ENCODE measurements at regions not wholly inside any gene's neighbourhood (a gene's known extent, or its start where the extent isn't known, plus 50 kb on each side); places are given as distances from the start of the nearest gene placed in this dataset.

- Histone ChIP-seq H3K9me3 (ENCODE audit: low read length) (no peaks in the 10 kb centered on the region), H2AFZ (ENCODE audit: low read length) (no peak overlapping the region), H3K4me3 (replicated peaks in 1 of 3; ENCODE audit: insufficient read depth in 1 of 3, low read depth in 2 of 3, low read length in 3 of 3) (no peak overlapping the region), H4K20me1 (ENCODE audit: insufficient read depth, low read length) (no peaks in the 10 kb centered on the region), H3K4me2 (ENCODE audit: low read depth, low read length) (no peak overlapping the region), H3K4me1 (ENCODE audit: insufficient read depth, low read length) (no peaks in the 10 kb centered on the region), H3K27me3 (ENCODE audit: control insufficient read depth in 1 of 2, insufficient read depth in 2 of 2, low read length in 2 of 2) (peaks cover 0 to 3% of the 10 kb centered on the region in 2 experiments; a peak in 4 of 5 replicates), H3K79me2 (ENCODE audit: insufficient read depth, low read length) (no peaks in the 10 kb centered on the region), H3K9ac (ENCODE audit: insufficient read depth, low read depth, low read length) (no peak overlapping the region), H3K36me3 (replicated peaks in 1 of 2; ENCODE audit: control insufficient read depth in 1 of 2, insufficient read depth in 2 of 2, low read length in 2 of 2) (no peaks in the 10 kb centered on the region), H3K27ac (ENCODE audit: extremely low read length, insufficient read depth, low read length) (no peak overlapping the region)
- no peak for ATAC-seq
- ChIA-PET CTCF (ENCODE audit: low intra/inter-chr PET ratio, low total read pairs) (no interaction called here), POLR2A (no interaction called here)
- in situ Hi-C loops (cut with HindIII; ENCODE audit: extremely low pct_ligation_motif_present, low pct_unique_long_range_greater_than_20kb), result no loop called here
- FAIRE-seq, result no peak
- intact Hi-C loops (cut with micrococcal nuclease; ENCODE audit: unreplicated experiment), result no loop called here
- 7% methylated on average over 3 of the region's 5 CpGs for WGBS (ENCODE audit: low lambda C conversion rate)
- TF ChIP-seq TRAFD1 (CRISPR knock-in tag; IDR thresholded peaks at IDR 0.05; ENCODE audit: borderline replicate concordance), result no peak
- TF ChIP-seq ZNF331 (CRISPR knock-in tag; IDR thresholded peaks at IDR 0.05), result no peak
- no peak for TF ChIP-seq ZNF563 (CRISPR knock-in tag; IDR thresholded peaks at IDR 0.05)
- TF ChIP-seq SP2 (CRISPR knock-in tag; IDR thresholded peaks at IDR 0.05), result no peak
- no peak for TF ChIP-seq ZNF678 (CRISPR knock-in tag; IDR thresholded peaks at IDR 0.05)
- TF ChIP-seq POGK (CRISPR knock-in tag; conservative IDR thresholded peaks at IDR 0.05), result no peak
- no peak for TF ChIP-seq ARID5B (CRISPR knock-in tag; IDR thresholded peaks at IDR 0.05)
- no peak for TF ChIP-seq XBP1 (CRISPR knock-in tag; IDR thresholded peaks at IDR 0.05)
- no peak for TF ChIP-seq NR1H2 (CRISPR knock-in tag; IDR thresholded peaks at IDR 0.05; ENCODE audit: borderline replicate concordance, low read depth)
- no peak for TF ChIP-seq ONECUT2 (CRISPR knock-in tag; IDR thresholded peaks at IDR 0.05)
- no peak for TF ChIP-seq ZNF232 (CRISPR knock-in tag; IDR thresholded peaks at IDR 0.05; ENCODE audit: borderline replicate concordance)
- BruUV-seq (replicated peaks), result no TSS peak
- no peak for DNase-seq (ENCODE audit: low spot score)
Observed at GRCh38 chr22:48224332-48224731, 1461.9 kb downstream of the TBC1D22A start.

Data from HepG2 (cell line).